Forelimb muscle (tissue), 1 donor: ENCODE measurements at regions not wholly inside any gene's neighbourhood (a gene's known extent, or its start where the extent isn't known, plus 50 kb on each side); places are given as distances from the start of the nearest gene placed in this dataset.
"Not testable (repeated sequence)": the region's sequence is repeated elsewhere in the genome, so short reads cannot be mapped to it uniquely, and the experiment has no call there.

Experiments
- DNase-seq: peaks from one replicate; pipeline ENCODE4 v3.0.0-alpha.2; 2013; ENCODE audit warnings: low read depth

DNA sequence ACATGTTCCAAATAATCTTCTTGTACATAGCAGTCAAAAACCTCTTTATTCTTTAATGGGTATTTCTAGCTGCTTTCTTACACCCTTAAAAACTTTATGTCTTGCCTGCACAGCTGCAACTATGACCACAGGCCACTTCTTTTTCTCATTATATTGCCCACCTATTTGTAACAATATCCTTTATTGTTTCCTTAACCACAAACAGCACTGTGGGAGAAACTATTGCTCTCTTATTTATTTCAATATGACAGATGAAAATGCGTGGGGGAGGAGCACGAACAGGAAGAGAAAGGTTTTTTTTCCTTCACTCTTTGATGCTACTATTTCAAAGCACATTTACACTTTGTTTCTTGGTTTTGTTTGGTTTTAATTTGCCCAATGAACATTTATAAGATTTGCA, 253.5 kb downstream of the GJA1 start:
- no peak for DNase-seq

DNA sequence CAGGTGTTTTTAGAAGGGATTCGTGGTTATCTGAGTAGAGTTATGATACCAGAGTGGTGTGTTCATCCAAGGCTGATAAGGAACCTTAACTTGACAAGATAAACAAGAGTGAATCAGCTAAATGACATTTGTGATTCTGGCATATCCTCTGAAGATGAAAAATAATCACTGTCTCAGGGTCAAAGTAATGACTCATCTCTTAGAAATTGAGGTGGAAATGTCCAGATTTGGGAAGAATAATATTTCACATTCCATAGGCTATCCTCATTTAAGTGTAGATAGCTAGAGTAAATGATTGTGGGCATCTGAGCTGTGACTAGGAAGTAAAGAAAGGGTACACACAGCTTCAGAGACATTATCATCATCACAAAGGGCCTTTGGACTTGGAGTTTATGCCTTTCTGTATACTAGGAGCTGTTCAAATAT, 255.7 kb downstream of the GJA1 start:
- DNase-seq: no peak

DNA sequence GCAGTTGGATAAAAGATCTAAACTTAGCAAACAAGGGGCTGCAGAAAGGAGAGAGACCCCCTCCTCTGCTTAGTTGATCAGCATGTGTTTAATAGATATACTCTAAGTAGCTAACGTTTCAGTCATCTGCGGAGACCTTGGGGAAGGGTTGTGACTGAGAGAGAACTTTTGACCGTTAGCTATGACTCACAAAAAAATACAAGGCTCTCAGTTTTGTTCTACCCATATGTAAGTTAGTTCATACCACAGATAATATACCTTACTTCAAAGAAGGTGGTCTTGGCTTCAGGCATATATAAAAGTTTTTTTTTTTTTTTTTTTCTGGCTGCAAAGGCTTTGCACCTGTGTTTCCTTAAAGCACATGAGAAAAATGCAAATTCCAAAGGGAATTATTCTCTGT, 258.9 kb downstream of the GJA1 start:
- DNase-seq: no peak

GRCh38 chr6:121694801-121695251, 259.4 kb downstream of the GJA1 start:
- DNase-seq: no peak

DNA sequence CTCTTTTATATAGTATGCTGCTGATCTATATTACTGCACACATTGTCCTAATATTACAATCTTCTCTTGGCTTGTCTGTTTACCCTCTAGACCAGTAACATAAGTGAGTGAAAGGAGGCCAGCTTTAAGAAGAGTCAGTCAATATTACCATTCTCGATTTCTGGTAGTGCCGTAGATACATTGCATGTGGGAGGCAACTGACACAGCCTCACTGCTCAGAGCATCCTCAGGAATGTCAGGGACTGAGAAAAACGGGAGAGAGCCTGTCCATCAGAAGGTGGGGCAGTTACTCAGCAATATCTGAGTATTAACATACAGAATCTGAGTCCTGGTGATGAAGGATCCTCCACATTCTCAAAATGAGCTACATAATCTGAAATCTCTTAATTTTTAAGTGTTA, 259.9 kb downstream of the GJA1 start:
- no peak for DNase-seq

DNA sequence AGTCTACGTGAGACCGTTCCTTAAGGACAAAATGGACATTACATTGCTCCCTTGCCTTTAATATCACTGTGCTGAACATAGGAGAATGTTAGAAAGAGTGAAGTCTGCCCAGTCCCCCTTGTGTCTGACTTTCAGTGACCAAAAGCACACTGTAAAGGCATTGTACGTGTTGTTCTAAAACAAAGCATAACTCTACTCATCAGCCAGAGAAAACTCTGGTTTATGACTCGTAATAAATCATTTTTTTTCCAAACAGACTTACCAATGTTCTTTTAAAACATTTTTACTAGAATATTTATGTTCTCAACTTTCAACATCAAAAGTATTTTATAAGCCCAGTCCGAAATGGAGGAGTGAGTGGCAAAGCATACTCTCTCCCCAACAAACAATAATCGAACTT, 262.5 kb downstream of the GJA1 start:
- no peak for DNase-seq

DNA sequence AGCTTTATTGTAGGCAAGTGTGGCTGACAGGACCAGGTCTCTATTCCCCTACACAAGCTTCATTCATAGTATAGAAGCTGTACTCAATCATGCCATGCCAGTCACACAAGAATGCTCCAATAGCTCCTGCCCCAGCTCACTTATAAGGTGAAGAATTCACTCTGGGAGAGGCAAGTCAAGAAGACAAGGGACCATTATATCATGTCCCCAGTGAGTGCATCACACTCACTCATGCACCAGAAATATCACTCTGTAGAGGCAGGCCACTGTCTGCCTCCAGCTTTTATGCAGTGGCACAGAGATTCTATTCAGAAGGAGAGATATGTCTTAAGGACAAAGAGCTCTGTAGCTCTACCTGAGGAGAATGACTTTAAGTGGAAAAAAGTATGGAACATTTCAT, 263.2 kb downstream of the GJA1 start:
- no peak for DNase-seq

- not testable (repeated sequence) for DNase-seq
Measured at GRCh38 chr6:121703129-121703528, 267.7 kb downstream of the GJA1 start.

DNA sequence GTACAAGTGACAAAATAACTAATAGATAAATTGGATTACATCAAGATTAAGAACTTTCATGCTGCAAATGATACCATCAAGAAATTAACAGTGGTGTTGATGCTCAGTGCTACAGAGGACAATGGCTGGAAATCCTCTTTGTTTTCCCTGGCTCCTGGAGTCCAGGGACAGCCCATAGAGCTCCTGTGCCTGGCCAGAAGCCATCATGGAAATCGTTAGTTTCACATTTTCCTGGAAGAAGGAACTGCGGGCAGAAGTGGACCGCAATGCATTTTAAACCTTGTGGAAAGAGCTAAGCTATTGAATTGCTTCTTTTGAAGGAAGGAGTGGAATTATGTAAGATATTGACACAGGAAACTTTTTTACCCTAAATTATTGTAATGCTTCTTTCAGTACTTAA, 276.0 kb downstream of the GJA1 start:
- DNase-seq: no peak

DNA sequence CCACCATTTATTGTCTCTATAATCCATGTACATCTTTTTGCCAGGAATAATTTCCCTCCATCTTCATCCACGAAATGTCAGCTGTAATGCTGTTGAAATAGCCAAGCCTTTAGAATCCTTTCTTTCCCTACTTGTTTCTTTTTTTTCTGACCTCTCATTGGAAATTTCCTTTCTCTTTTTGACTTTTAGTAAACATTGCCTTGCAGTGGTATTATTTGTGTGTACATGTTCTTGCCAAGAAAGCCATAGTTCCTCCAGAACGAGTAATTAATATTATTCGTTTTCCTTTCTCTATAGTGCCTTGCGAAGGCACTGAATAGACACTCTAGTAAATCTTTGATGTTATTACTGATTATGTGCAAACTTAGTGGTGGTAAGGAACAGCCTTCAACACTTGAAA, 282.2 kb downstream of the GJA1 start:
- no peak for DNase-seq

- not testable (repeated sequence) for DNase-seq
Measured at GRCh38 chr6:121720867-121721266, 285.4 kb downstream of the GJA1 start.

- DNase-seq: no peak
Measured at GRCh38 chr6:121723623-121724022, 288.2 kb downstream of the GJA1 start.

DNA sequence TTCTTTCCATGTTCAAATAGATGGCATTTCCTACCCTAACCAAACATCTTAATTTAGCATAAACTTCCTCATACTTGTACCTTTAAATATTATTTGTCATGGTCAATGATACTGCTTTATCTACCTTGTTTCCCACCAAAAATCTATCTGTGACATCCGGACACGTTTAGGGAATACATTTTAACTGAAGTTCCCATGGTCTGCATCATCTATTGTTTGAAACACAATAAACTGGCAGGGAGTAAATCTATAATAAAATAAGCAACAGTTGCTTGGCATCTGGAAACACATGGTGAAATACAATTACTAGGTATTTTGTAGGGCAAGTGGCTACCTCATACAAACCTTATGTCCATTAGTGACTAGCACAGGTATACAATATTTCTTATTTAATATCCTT, 289.1 kb downstream of the GJA1 start:
- no peak for DNase-seq

DNA sequence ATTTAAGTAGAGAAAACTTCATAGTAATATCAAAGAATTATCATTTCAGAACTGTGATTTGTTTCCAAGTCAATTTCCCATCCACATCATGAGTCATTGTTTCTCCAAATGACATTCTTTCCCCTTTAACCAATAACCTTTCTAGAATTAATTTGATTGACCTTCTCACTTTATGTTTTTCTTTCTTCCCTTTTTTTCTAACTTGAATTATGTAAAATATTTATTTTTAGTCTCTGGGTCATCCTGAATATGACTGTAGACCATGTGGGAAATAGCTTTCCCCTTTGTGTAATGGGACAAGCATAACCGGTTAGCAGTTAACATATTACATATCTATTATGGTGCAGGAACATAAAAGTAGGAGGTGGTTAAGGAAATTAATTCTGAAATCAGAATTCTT, 291.1 kb downstream of the GJA1 start:
- no peak for DNase-seq

DNA sequence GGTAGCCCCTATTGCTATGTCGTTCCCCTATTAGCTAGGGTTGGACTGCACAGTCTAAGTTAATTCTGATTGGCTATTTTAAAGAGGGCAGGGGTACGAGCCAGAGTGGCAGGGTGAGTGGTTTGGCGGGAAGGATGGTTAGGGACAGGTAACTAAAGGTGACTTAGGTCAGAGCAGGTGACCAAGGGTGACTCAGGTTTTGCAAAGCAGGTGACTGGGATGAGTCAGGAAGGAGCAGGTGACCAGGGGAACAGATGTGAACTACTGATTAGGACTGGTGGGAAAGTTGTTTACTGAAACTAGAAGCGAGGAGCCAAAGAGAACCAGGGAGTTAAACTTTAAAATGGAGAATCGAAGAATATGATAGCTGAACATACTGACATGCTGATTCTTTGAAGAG, 295.2 kb downstream of the GJA1 start:
- no peak for DNase-seq

- DNase-seq: no peak
Measured at GRCh38 chr6:121731381-121731780, 295.9 kb downstream of the GJA1 start.

GRCh38 chr6:121732641-121733040, 297.2 kb downstream of the GJA1 start:
- DNase-seq: no peak

DNA sequence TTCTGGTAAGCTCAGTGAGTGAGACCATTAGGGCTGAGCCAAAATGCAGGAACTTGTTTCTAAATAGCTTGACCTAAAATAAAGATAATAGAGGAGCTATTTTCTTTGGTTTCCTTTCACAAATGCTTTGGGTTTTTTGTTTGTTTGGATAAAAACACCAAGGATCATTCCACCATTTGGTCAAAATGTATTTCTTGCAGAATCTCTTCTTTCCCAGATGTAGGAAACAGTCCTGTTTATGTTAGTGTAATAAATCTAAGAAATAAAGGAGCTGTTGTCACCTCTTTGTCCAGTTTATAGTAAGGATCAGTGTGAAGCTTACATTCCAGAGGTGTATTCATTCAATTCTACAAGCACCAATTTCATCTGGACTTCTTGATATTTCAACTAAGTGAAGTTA, 297.8 kb downstream of the GJA1 start:
- no peak for DNase-seq

DNA sequence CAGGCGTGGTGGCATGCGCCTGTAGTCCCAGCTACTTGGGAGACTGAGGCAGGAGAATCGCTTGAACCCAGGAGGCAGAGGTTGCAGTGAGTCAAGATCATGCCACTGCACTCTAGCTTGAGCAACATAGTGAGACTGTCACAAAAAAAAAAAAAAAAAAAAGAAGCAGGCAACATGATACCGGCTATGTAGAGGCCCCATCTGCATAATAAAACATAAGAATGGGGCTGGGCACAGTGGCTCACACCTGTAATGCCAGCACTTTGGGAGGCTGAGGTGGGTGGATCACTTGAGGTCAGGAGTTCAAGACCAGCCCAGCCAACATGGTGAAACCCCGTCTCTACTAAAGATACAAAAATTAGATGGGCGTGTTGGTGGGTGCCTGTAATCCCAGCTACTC, 304.7 kb downstream of the GJA1 start:
- not testable (repeated sequence) for DNase-seq

DNA sequence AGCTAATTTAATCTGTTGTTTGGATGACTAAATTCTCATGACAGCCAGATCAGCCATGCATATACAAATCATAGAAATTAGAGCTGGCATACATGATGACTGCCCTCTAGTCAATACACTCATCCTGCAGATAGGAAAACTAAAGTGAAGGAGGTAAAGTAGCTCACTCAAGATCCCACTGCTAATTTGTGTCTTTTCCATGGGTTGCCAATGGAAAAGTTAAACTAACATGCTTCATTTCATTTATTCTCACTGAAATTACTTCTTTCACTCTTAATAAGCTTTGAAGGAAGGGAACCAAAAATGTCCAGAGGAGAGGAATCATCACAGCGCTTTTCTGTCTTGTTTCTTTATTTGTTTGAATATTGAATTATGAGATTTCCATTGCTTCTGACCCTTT, 308.2 kb downstream of the GJA1 start:
- no peak for DNase-seq

DNA sequence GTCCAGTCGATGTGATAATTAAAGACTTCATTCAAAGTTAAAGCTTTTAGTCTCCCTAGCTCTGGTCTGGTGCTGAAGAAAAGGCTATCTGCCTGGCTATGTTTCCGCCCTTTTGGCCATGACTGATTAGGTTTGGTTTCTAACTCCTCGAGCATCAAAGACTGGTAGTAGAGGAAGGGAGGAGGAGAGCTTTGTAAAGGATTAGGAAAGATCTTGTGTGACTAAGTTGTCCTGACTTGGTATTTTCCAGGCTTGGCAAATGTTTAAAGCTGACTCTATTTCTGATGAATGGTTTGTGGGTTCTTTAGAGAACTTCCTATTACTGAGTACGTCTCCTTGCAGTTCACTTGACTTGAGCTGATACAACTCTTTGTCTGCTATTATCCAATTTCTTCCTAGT, 312.9 kb downstream of the GJA1 start:
- no peak for DNase-seq

GRCh38 chr6:121748850-121749249, 313.4 kb downstream of the GJA1 start:
- DNase-seq: no peak

DNA sequence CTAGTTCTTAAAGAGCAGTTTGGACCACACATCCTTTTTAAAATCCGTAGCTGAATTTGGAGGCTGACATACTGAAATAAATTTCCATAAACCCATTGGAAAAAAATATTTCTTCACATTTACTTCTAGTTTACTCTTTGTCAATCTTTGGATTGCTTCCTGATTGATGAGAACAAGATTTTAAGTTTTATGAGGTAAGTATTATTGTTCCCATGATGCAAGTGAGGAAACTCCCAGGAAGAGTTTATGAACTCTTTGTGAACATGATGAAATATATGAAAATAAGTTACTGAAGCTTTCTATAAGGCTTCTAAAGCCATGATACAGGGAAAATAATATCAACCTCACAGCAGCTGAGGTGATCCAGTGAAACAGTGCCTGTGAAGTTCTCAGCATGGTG, 320.0 kb downstream of the GJA1 start:
- peak; percentile 51 for DNase-seq

DNA sequence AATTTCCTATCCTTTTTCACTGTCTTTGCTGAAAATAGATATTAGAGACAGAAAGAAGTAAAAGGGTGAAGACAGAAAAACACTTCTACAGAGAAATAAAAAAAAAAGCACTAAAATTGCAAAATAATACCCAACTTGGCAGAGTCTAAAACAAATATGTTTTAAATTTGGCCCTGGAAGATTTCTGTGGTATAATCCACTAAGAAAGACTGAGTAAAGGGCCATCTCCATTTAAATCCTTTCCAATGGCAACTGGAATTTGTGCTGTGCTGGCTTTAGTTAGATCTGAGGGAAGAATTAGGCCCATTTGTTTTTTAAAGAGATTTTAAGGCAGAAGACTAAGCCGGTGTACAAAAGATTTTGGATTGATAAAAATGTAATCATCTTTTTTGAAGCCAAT, 321.2 kb downstream of the GJA1 start:
- DNase-seq: no peak

- no peak for DNase-seq
Measured at GRCh38 chr6:121759370-121759769, 323.9 kb downstream of the GJA1 start.
